HepG2 (cell line): ENCODE measurements at regions not wholly inside any gene's neighbourhood (a gene's known extent, or its start where the extent isn't known, plus 50 kb on each side); places are given as distances from the start of the nearest gene placed in this dataset.

Experiments used
- ATAC-seq: fragments of 200-7000 bp; cut with Tn5 transposase; 3 replicates; pipeline ENCODE4 v1.9.1; 2020; ENCODE audit warnings: mild to moderate bottlenecking, moderate library complexity
- BruUV-seq: library from RNA; stranded (reverse); fragments of 400-500 nt; replicated peaks from 2 replicates; lab custom pipeline; 2021; lab: Mats Ljungman, UMichigan
- CTCF ChIA-PET: fragments of 300-600 bp; formaldehyde crosslinking; extraction: SDS; loops from one replicate; lab custom pipeline; 2021; ENCODE audit warnings: low total read pairs, inconsistent platforms, low intra/inter-chr PET ratio; lab: Yijun Ruan, JAX
- POLR2A ChIA-PET: fragments of 350-600 bp; sonication (Branson Sonifier 250); formaldehyde crosslinking; loops from one replicate; lab custom pipeline; 2020; ENCODE audit warnings: antibody characterized with exemption, inconsistent platforms; lab: Yijun Ruan, JAX
- DNase-seq: peaks from one replicate; pipeline ENCODE4 v3.0.0-alpha.2; 2015; ENCODE audit warnings: low spot score
- FAIRE-seq: peaks from 3 replicates; lab custom pipeline; 2011; peaks lifted over from hg19 to GRCh38; lab: Jason Lieb, UNC
- H2AFZ ChIP-seq: one replicate; pipeline ENCODE4 v1.6.1; 2011; ENCODE audit warnings: low read length, inconsistent platforms
- H3K27ac ChIP-seq: fragments of 300-600 bp; 3 replicates; pipeline ENCODE4 v1.8.0; 2011; ENCODE audit warnings: mixed run types, mild to moderate bottlenecking, mixed read lengths, low read length, inconsistent platforms; ENCODE audit not compliant: insufficient read depth; ENCODE audit errors: extremely low read length
- H3K27me3 ChIP-seq, 2 experiments: fragments of 200-600 bp in 1 of 2; 2 replicates in 1 of 2; 3 replicates in 1 of 2; pipeline versions ENCODE4 v1.6.0 to v1.8.0; 2011; ENCODE audit warnings: low read length in 2 of 2, mild to moderate bottlenecking in 2 of 2, moderate library complexity in 2 of 2, inconsistent platforms in 1 of 2; ENCODE audit not compliant: insufficient read depth in 2 of 2, control insufficient read depth in 1 of 2
- H3K36me3 ChIP-seq, 2 experiments: fragments of 200-600 bp in 1 of 2; replicated peaks in 1 of 2; 2 replicates in 1 of 2; 3 replicates in 1 of 2; pipeline versions ENCODE4 v1.5.1 to v1.8.0; 2011; ENCODE audit warnings: low read length in 2 of 2, inconsistent platforms in 1 of 2; ENCODE audit not compliant: insufficient read depth in 2 of 2, control insufficient read depth in 1 of 2
- H3K4me1 ChIP-seq: 2 replicates; pipeline ENCODE4 v1.5.1; 2012; ENCODE audit warnings: low read length, inconsistent platforms; ENCODE audit not compliant: insufficient read depth
- H3K4me2 ChIP-seq: 2 replicates; pipeline ENCODE4 v1.6.0; 2011; ENCODE audit warnings: low read depth, low read length, inconsistent platforms
- H3K4me3 ChIP-seq, 3 experiments: fragments of 200-600 bp in 1 of 3; sonication (generic), shearing (Covaris generic) in 1 of 3; replicated peaks in 1 of 3; 2 replicates each; pipeline ENCODE4 v1.5.1; 2011 to 2016; ENCODE audit warnings: low read length in 3 of 3, inconsistent platforms in 2 of 3, low read depth in 2 of 3, mild to moderate bottlenecking in 2 of 3, control low read depth in 1 of 3, mixed read lengths in 1 of 3; ENCODE audit not compliant: insufficient read depth in 1 of 3
- H3K79me2 ChIP-seq: one replicate; pipeline ENCODE4 v1.6.1; 2011; ENCODE audit warnings: low read length, inconsistent platforms; ENCODE audit not compliant: insufficient read depth
- H3K9ac ChIP-seq: 2 replicates; pipeline ENCODE4 v1.6.0; 2011; ENCODE audit warnings: mild to moderate bottlenecking, low read depth, low read length, inconsistent platforms; ENCODE audit not compliant: insufficient read depth
- H3K9me3 ChIP-seq: 2 replicates; pipeline ENCODE4 v1.5.1; 2012; ENCODE audit warnings: mild to moderate bottlenecking, low read length
- H4K20me1 ChIP-seq: 2 replicates; pipeline ENCODE4 v1.6.0; 2011; ENCODE audit warnings: inconsistent platforms, mild to moderate bottlenecking, low read length, moderate library complexity; ENCODE audit not compliant: insufficient read depth
- ARNT ChIP-seq: fragments of 450-650 bp; IDR thresholded peaks from 2 replicates; pipeline ENCODE4 v1.6.1; 2017
- BCLAF1 ChIP-seq: fragments of 450-650 bp; IDR thresholded peaks from 2 replicates; pipeline ENCODE4 v1.6.1; 2017; ENCODE audit warnings: mild to moderate bottlenecking
- BHLHE40 ChIP-seq: IDR thresholded peaks from 2 replicates; pipeline ENCODE4 v1.6.1; 2011; ENCODE audit warnings: low read length, improper control_type of control experiment
- E2F1 ChIP-seq: sonication (generic); formaldehyde crosslinking; IDR thresholded peaks from 2 replicates; pipeline ENCODE4 v1.5.0; 2020; ENCODE audit warnings: missing genetic modification reagents
- ETV5 ChIP-seq: IDR thresholded peaks from 2 replicates; pipeline ENCODE4 v1.6.1; 2018; ENCODE audit warnings: missing biosample characterization, missing genetic modification reagents, inconsistent platforms, borderline replicate concordance
- IKZF1 ChIP-seq: fragments of 450-650 bp; IDR thresholded peaks from 2 replicates; pipeline ENCODE4 v1.7.1; 2016
- KDM3A ChIP-seq: IDR thresholded peaks from 2 replicates; pipeline ENCODE4 v1.6.1; 2018; ENCODE audit warnings: low read depth, missing compliant biosample characterization
- LCORL ChIP-seq, 2 experiments: fragments of 450-650 bp in 1 of 2; sonication (generic) in 1 of 2; formaldehyde crosslinking in 1 of 2; IDR thresholded peaks; 2 replicates each; pipeline versions ENCODE4 v1.5.0 to v1.6.1; 2017 to 2020; ENCODE audit warnings: antibody characterized with exemption in 1 of 2, missing genetic modification reagents in 1 of 2
- MIER2 ChIP-seq: IDR thresholded peaks from 2 replicates; pipeline ENCODE4 v1.6.1; 2016; ENCODE audit warnings: missing biosample characterization, missing genetic modification reagents
- MXD4 ChIP-seq: IDR thresholded peaks from 2 replicates; pipeline ENCODE4 v1.6.1; 2016; ENCODE audit warnings: mild to moderate bottlenecking, missing biosample characterization, missing genetic modification reagents
- PAXIP1 ChIP-seq: sonication (generic); formaldehyde crosslinking; conservative IDR thresholded peaks from 2 replicates; pipeline ENCODE4 v1.4.0; 2020; ENCODE audit warnings: mild to moderate bottlenecking, missing genetic modification reagents, moderate library complexity
- PLSCR1 ChIP-seq: sonication (generic); formaldehyde crosslinking; IDR thresholded peaks from 2 replicates; pipeline ENCODE4 v1.5.0; 2020; ENCODE audit warnings: missing genetic modification reagents, mild to moderate bottlenecking, borderline replicate concordance
- TBL1XR1 ChIP-seq: fragments of 150-350 bp; IDR thresholded peaks from 2 replicates; pipeline ENCODE4 v1.6.1; 2014; ENCODE audit warnings: borderline replicate concordance, low read length; ENCODE audit not compliant: partially characterized antibody
- ZFY ChIP-seq: sonication (generic); formaldehyde crosslinking; IDR thresholded peaks from 2 replicates; pipeline ENCODE4 v1.4.0; 2020; ENCODE audit warnings: missing genetic modification reagents
- ZNF124 ChIP-seq: sonication (generic); formaldehyde crosslinking; IDR thresholded peaks from 2 replicates; pipeline ENCODE4 v1.4.0; 2020; ENCODE audit warnings: missing genetic modification reagents
- ZNF652 ChIP-seq: IDR thresholded peaks from 2 replicates; pipeline ENCODE4 v1.6.1; 2016; ENCODE audit warnings: low read depth, borderline replicate concordance
- WGBS: methylation state at CpG from one replicate; pipeline ENCODE4 v1.1.6; 2017; ENCODE audit warnings: low lambda C conversion rate; 5-methylcytosine and 5-hydroxymethylcytosine counted together
- in situ Hi-C: cut with HindIII; loops from 2 replicates; pipeline ENCODE4 v1.10.0; 2017; ENCODE audit warnings: low pct_unique_long_range_greater_than_20kb; ENCODE audit not compliant: extremely low pct_ligation_motif_present
- intact Hi-C: fragments of 100-400 bp; cut with micrococcal nuclease; formaldehyde crosslinking; loops from one replicate; pipeline ENCODE4 v1.10.0; 2022; ENCODE audit not compliant: unreplicated experiment

GRCh38 chr13:33483471-33483870 is 197.9 kb upstream of the STARD13 start:
- Histone ChIP-seq H3K4me1 (no peaks in the 10 kb centered on the region), H3K4me2 (no peak overlapping the region), H3K4me3 (no peak overlapping the region), H3K9ac (no peak overlapping the region), H3K79me2 (no peaks in the 10 kb centered on the region), H3K27me3 (no peaks in the 10 kb centered on the region; a peak in 1 of 5 replicates)
- DNase-seq (no peak), FAIRE-seq (no peak)
- TF ChIP-seq PAXIP1 (CRISPR knock-in tag) = no peak
- TF ChIP-seq TBL1XR1 = no peak
- no peak for TF ChIP-seq BCLAF1
- no peak for TF ChIP-seq PLSCR1 (CRISPR knock-in tag)
- TF ChIP-seq KDM3A = no peak
- no peak for TF ChIP-seq BHLHE40
- TF ChIP-seq ZNF124 (CRISPR knock-in tag) = no peak
- no peak for TF ChIP-seq ZFY (CRISPR knock-in tag)
- TF ChIP-seq MXD4 (CRISPR knock-in tag) = no peak
- TF ChIP-seq MIER2 (CRISPR knock-in tag) = no peak
- no peak for TF ChIP-seq LCORL (IDR thresholded peaks at IDR 0.05)
- no peak for TF ChIP-seq LCORL (CRISPR knock-in tag; IDR thresholded peaks at IDR 0.05)
- TF ChIP-seq ETV5 (CRISPR knock-in tag) = no peak
- TF ChIP-seq E2F1 = no peak
- no peak for TF ChIP-seq ARNT
- TF ChIP-seq IKZF1 = no peak
- TF ChIP-seq ZNF652 = no peak
- TF ChIP-seq, all 625 proteins: peak for 0
- in situ Hi-C loops = no loop called here
- H3K27ac ChIP-seq = no peak overlapping the region
- peaks cover 12% of the 10 kb centered on the region; the same call in 1 of the 2 replicates for H3K9me3 ChIP-seq
- ChIA-PET POLR2A (no interaction called here), CTCF (no interaction called here)
- H3K36me3 ChIP-seq = peaks cover 0 to 5% of the 10 kb centered on the region in 2 experiments; a peak in 1 of 5 replicates
- no peaks in the 10 kb centered on the region for H4K20me1 ChIP-seq
- intact Hi-C loops = no loop called here
- no TSS peak for BruUV-seq
- H2AFZ ChIP-seq = no peak overlapping the region
- 96% methylated on average over 3 of the region's 3 CpGs for WGBS
- ATAC-seq = no peak
